ENCODE measurements at regions not wholly inside any gene's neighbourhood (a gene's known extent, or its start where the extent isn't known, plus 50 kb on each side); places are given as distances from the start of the nearest gene placed in this dataset.

DNA sequence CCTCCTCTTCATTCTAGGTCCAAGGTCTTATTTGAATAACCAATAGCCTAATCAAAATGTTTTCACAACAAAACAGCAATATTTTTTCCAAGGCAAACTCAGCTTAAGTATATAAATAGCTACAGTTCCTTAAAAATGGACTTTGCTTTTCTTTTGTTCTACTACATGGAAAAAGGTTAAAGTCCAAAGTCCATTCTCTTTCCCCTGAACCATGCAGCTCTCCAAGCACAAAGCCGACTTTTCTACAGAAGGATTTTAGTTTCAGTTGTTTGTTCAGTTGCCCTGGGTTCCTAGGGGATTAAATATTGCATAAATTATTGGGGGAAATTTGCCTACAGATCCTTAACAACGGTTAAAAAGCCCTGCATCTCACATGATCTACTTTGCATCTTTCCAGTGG is 677.0 kb upstream of the KLF4 start:
- DNase-seq (ENCODE audit: low read depth in 4 of 4, low spot score in 1 of 4) = no peak

DNA sequence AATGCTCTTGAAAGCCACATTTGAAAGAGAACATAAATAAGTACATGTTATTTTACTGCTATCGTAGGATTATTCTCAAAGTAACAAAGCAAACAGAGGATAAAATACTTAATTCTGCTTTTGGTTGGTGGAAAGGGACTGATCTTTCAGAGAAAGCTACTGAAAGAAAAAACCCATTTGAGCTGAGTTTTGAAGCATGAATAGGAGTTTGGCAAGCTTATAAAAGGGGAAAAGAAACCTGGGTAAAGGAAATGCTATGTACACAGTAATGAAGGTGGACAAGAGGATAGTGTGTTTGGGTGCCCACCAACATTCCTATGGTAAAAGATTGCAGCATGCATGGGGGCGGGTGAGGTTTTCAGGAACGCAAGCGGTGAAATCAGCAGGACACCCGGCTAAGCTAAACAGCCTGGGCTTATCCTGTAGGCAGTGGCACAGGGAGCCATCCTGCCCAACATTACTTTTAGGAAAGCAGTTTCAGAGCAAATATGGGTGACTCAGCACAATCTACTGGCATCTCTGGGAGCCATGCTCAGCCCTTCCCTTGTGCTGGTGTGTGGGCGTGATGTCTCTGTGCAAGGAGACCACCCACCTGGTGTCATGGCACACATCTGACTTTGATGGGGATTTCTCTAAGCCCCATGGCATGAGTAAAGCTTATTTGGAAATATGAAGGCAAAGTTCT is 673.9 kb upstream of the KLF4 start:
- no peak for DNase-seq (ENCODE audit: low read depth in 4 of 4, low spot score in 1 of 4)

DNA sequence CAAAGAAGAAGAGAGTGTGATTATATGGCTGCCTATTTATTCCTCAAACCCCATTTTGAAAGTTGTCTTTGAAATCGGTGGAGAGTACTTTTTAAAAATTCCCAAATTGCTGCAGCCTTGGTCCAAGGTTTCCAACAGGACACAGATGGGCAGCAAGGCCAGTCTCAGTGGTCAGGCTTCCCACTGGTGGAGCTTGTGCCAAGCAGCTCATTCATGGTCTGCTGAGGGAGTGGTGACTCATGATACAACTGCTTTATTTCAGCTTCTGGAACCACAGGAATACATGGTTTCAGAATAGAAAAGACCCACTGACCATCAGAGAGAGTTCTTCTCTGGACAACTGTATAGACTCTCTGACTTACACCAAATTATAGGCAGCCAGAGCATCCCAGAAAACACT is 673.1 kb upstream of the KLF4 start:
- no peak for DNase-seq (ENCODE audit: low read depth in 4 of 4, low spot score in 1 of 4)

DNA sequence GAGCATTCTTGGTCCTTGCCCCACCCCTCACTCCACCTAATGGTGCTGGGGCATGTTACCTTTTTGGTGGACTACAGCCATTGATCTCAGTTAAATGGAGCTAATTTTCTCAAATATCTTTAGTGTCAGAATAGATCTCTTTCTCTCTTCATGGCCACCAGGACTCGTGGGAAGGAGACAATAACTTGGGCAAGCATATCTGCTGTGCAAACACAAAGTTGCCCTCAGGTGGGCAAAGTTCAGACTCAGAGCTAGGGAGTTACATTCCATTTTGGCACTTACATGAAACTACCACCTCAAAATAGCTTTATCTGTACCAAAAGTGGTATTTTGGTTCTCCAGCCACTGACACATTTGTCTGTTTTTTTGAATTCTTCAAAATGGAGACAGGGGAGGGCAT is 671.9 kb upstream of the KLF4 start:
- DNase-seq (ENCODE audit: low read depth in 4 of 4, low spot score in 1 of 4) = no peak

DNA sequence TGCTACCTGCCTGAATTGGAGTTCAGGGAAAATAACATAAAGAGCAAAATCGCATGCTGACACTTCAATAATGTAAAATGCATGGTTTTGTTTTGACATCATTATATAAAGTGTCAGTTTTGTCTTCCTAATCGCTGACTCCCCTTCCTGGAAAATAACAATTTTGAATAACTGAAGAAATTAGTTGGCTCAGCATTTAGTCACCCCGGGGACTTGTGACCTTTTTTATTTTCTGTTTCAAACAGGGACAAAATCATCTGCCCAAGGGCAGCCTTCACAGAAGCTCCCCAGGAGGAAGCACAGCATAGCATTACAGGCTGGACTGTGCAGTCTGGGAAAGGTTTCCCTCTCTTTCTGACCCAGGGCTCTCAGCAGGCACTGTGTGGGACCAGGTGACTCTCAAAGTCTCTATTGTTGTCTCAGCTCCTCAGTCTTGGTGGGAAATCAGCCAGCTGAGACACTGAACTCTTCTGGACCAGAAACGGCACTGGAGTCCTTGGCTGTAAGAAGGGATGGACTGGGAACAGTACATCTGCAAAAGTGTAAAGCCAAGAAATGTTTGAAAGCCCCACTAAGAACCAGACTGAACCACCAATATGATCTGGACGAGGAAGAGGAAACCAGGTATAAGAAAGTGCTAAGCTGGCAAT is 671.3 kb upstream of the KLF4 start:
- no peak for DNase-seq (ENCODE audit: low read depth in 4 of 4, low spot score in 1 of 4)

DNA sequence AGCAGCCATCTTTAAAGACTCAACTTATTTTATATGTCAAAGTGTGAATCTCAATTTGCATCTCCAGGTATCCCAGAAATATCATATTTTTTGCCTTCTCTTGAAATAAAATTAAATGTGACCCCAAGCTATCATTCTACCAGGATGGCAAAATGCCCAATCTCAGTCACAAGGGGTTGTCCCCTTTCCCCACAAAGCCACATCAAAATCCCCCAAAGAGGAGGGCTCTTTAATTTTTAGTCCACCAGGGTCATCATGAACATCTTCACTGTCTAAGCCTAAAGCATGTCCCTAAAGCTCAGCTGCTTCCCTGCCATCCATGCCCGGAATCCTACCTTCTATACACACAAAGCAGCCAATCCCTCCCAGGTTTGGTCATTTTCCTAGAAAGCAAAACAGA is 670.5 kb upstream of the KLF4 start:
- DNase-seq (ENCODE audit: low read depth in 4 of 4, low spot score in 1 of 4) = no peak

DNA sequence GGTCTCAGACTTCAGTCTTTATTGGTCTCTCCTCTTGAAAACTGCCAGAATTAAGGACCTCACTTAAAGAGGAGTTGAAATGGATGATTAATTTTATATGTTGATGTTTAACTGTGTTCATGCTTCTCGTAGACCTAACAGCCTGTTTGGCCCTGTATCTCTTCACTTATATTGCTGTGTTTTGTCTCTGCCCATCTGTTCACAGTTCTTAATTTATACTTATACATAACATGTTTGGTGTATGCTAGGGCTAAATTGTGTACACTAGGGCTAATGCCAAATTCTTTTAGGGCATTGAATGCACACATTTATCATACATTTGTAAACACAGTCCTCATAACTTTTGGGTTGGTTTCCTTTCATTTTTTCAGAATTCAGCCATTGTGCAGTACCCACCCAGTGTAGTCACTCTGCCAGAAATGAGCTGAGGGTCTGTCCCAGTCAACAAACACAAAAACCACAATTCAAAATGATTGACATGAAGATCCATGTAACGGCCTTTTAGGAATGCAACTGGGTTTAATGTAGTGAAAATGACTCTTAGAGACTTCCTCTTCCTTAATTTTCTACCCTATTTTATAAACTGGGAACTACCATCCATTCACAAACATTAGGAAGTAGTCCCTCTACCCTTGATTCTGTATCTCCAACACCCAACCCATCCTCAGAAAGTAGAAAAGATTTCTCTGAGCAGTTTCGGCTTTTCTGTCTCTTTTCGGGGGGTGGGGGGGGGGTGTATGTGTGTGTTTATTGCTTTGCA is 668.8 kb upstream of the KLF4 start:
- no peak for DNase-seq (ENCODE audit: low read depth in 4 of 4, low spot score in 1 of 4)

DNA sequence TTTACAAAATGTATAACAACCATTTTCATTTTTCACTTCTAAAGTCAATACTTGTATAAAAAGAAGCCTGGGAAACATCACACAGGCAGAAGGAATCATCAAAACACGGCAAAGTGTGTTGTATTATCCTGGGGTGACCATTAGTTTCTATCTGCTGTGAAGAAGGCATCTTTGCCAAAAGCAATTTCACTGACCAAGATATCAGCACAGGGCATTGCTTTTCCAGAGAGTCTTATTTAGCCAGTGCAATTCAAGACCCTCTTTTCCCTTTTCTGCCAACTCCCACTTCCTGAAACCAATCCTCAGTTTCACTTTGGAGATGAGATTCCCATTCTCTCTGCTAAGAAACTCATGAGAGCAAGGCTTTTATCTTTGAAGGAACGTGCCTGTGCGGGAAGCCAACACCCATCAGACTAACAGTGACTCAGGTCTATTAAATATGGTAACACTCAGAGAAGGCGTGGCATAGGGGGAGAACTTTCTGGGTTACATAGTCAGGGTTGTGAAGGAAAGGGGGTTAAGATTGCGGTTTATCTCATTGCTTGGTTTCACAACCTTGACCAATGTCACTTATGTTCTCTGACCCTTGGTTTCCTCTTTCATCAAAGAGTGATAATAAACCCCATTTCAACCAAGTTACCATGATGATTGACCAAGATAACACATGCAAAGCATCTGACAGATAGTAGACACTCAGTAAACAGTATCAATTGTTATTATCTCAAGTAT is 666.9 kb upstream of the KLF4 start:
- no peak for DNase-seq (ENCODE audit: low read depth in 4 of 4, low spot score in 1 of 4)

DNA sequence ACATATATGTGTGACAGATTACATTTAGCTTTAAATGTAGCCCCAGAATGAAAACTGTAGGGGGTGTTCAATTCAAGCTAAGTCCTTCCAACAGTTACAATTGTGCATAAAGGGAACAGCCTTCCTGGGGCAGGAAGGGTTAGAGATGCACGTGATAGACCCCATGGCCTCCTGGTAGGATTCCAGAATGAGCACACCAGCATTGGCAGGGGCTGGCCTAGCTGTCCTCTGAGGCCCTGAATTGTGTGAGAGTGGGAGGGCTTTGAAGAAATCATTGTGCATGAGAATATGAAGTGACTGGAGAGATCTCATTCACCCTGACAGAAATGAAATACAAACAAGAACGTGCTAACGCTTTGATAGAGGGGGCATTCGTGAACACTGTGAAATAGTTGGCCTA is 663.8 kb upstream of the KLF4 start:
- no peak for DNase-seq (ENCODE audit: low read depth in 4 of 4, low spot score in 1 of 4)

DNA sequence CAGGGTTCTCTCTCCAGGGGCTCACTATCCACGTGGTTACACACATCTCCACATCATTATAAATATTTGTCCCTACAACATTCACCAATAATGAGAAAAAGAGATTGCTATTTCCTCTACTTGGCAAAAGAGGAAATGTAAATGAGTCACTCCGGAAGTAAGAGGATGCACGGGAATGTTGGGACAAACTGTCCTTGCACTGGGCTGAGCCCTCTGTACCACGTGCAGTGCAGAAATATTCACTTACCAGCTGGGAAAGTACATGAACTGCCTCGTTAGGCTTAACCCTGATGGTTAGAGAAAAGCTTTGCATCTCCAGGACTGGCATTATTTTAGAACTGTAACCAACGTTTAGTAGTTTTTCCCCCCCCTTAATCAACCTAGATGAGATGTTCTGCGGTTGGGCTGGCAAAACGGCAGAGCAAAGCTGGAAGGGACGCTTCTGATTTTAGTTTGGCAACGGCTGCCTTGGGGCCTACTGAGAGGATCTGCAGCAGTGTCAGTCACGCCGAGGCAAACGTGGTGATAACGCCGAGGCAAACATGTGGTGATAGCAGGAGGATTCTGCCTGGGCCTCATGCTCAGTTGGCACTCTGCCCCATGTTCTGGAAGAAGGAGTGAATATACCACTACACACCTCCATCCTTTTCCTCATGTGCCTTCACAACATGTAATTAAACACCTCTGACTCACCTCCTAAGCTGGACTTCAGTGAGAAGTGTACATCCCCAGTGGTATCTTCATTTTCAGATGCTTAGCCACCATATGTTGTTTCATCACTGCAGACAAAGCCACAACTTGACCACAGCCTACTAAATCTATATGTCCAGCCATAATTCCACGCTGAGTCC is 661.4 kb upstream of the KLF4 start:
- no peak for DNase-seq (ENCODE audit: low read depth in 4 of 4, low spot score in 1 of 4)

DNA sequence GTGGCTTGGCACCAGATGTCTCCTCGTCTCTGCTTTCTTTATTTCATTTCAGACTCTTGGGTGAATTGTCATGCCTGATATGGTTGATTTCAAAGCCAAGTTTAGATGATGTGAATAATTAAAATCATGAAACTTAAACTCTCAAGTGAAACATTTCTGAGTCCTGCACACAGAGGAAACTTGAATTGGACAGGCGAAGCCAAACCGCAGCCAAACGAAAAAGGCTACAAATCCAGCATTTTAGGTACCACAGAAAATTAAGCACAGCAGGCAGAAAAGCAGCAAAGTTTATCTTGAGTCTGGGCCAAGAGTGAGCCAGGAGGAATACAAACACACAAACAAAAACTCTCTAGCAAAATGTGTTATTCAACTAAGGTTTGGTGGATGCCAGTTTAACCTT is 659.8 kb upstream of the KLF4 start:
- no peak for DNase-seq (ENCODE audit: low read depth in 4 of 4, low spot score in 1 of 4)

DNA sequence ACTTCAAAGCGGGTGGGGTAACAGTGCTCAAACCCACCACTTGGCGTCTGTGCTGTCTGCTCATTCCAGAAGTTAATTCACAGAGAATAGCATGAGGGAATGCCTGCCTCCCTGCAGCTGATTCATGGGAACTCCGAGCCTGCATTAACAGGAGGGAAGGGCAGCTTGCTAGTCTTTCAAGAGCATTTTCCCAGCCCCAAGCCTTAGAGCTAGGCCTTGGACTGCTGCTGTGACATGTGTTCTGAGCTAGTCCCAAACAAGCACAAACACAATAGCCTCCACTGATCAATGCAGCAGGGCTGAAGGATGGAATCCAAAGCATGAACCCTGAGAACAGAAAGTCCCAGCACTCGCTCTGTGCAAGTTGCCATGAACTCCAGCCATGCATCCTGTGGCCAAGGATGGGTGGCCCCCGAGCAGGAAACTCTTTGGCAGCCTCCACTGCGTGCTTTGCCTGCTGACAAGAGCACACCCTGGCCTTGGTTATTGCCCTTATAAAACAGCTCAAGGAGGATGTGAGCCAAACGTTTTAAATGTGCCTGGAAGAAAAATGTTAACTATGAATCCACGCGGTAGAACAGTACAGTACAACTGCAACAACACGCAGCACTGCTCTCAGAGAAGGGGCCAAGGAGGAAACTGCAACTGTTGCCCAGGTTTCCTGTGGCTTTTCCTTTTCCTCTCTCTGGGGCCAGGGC is 653.1 kb upstream of the KLF4 start:
- DNase-seq (ENCODE audit: low read depth in 4 of 4, low spot score in 1 of 4) = no peak

DNA sequence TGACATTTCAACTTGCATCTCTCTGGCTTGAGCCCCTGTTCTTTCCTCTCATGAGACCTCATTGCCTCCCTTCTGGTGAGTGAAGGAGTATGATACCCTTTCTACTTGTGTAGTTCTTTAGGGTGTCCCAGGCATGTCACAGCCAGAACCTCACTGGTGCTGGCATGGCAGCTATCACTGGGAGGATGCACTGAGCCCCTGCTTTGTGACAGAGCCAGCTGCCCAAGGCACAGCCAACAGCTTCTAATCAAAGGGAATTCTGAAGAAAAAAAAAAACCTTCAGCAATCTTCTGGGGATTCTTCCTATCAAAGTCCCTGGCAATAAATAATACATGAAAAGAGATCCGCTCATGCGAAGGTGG is 652.6 kb upstream of the KLF4 start:
- no peak for DNase-seq (ENCODE audit: low read depth in 4 of 4, low spot score in 1 of 4)

DNA sequence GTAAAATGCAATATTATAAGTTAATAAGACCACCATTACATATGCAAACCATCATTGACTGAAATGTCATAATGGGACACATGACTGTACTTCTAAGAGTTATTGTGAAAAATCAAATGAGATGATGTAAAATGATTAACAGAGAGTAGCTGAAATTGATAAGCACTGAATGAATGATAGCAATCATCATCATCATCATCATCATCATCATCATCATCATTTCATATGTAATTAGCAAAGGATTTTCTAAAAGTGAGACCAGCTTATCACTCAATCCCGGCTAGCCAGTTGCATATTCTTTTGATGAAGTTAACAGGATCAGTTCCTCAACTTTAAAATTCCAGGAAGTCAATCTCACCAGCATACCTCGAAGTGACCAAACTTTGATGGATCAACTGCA is 650.3 kb upstream of the KLF4 start:
- DNase-seq (ENCODE audit: low read depth in 4 of 4, low spot score in 1 of 4) = no peak

DNA sequence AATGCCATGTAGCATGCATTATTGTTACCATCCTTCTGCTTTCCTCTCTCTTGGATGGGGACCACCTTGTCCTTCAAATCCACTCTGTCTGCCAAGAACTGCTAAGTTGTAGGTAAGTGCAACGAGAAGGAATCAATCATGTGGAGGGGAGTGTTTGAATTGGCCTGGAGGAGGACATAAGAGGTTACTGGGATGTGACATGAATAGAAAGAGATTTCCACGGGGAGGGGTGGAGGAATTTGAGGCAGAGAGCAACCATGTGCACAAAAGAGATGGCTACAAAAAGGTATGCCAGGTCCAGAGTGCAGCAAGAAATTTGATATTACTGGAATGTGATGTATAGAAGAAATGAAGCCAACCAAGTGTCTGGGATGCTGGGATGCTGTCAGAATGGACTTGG is 648.9 kb upstream of the KLF4 start:
- no peak for DNase-seq (ENCODE audit: low read depth in 4 of 4, low spot score in 1 of 4)

DNA sequence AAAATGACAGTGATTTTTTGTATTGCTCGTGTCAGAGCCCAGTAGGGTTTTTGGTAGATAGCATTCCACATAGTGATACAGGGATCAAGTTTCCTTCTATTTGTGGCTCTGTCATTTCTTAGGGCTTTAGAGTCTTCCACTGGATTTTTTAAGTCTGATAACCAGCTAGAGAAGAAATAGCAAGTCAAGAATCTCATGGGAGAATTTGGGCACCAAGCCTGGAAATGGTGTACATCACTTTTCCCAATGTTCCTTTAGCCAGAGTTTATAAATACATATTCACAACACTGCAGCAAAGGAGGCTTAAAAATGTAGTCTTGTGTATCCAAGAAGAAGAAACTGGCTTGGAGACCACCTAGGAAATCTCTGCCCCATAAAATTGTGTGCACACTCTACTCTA is 647.1 kb upstream of the KLF4 start:
- no peak for DNase-seq (ENCODE audit: low read depth in 4 of 4, low spot score in 1 of 4)

DNA sequence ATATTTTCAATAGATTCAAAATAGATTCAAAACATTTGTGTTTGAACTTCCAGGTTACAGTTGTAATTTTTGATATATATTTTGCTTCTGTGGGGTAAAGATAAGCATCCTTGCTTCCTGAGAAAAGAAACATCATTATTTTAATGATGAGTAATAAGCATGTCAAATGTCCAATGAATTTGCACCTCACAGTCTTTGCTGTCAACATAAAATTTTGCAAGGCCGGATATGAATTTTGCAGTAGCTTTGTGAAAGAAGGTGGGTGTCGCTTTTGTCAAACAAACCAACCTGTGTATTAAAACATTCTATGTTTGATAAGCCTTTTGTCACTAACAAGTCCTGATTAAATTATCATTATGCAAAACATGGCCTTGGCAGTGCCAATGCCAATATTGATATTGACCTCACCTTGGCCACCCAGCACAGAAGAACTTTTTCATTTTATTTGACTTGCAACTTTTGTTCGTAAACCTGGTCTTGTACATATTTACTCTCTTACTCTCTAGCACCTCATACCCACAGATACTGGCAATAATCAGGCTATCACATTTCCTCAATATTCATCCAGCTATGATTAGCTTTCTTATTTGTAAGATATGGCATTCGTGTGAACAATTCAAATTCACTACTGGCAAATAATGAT is 645.0 kb upstream of the KLF4 start:
- no peak for DNase-seq (ENCODE audit: low read depth in 4 of 4, low spot score in 1 of 4)

DNA sequence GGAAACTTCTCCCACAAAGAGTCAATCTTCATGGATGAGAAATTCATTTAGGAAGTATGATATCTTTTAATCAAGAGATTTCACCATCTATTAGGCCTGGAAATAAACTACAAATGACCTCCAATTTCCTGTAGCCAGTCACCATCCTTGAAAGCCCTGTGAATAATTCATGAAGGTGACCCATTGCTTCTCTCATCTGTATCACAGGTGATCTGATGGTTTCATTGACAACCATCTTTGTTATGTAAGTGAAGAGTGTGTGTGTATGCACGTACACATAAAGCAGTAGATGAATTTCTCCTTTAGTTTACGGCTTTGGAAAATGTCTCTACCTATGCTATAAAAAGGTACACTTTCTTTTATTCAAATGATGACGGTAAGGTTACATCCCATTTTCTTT is 644.1 kb upstream of the KLF4 start:
- DNase-seq (ENCODE audit: low read depth in 4 of 4, low spot score in 1 of 4) = no peak

DNA sequence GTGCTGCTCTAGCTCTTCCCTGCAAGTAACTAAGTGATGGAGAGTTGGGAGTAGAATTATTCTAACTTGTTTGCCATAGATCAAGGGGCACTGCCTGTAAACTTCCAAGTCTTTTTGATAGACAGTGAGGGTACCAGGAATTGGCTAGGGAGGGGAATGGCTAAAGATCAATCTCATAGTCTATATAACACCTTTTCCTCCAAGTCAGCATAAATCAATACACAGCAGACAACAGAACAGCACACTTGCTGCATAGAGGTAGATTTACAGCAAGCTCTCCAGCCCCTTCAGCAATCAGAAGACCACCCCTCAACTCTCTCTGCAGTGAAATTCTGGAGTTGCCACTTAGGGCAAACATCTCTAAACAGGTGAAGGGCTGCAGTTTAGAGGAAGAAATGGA is 643.5 kb upstream of the KLF4 start:
- DNase-seq (ENCODE audit: low read depth in 4 of 4, low spot score in 1 of 4) = no peak

DNA sequence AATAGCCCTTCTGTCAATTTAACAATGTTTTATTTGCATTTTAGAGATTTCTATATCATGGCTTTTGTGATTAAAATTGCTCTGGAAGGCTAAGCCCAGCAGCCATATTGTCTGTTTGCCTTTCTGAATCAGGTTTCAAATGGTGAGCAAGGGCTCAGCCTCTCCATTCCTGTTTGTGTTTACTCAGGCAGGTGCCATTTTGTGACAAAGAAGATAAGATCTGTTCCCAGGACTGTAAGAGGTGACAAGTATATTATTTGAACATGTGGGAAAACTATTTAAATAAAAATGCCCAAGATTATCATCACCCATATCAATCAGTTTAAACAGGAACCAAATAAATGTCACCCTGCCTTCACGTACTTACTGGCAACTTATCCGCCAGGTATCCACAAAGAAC is 641.3 kb upstream of the KLF4 start:
- DNase-seq (ENCODE audit: low read depth in 4 of 4, low spot score in 1 of 4) = no peak

Data from stimulated activated CD4-positive, alpha-beta T cell treated with anti-CD3 and anti-CD28 coated beads, Interleukin-1b, Interleukin-23, amount 100 ng/mL, for 24 hours (primary cell).